PFSK-1 (cell line): ENCODE measurements at regions not wholly inside any gene's neighbourhood (a gene's known extent, or its start where the extent isn't known, plus 50 kb on each side); places are given as distances from the start of the nearest gene placed in this dataset.

Experiments used
- FOXP2 ChIP-seq: optimal IDR thresholded peaks from 2 replicates; pipeline ENCODE3; 2011; ENCODE audit warnings: borderline replicate concordance, control low read depth, inconsistent platforms; ENCODE audit not compliant: insufficient read depth; ENCODE audit errors: extremely low read length, extremely low read depth
- POLR2AphosphoS5 ChIP-seq: IDR thresholded peaks from 2 replicates; pipeline ENCODE4 v1.6.1; 2012; ENCODE audit warnings: low read depth, mild to moderate bottlenecking, control low read depth, low read length, moderate library complexity
- REST ChIP-seq, 2 experiments: IDR thresholded peaks; 2 replicates each; pipeline versions ENCODE4 v1.6.1 to v1.8.0; 2011 to 2012; ENCODE audit warnings: low read depth in 2 of 2, low read length in 2 of 2, control low read depth in 1 of 2, inconsistent platforms in 1 of 2, mild to moderate bottlenecking in 1 of 2, moderate library complexity in 1 of 2; ENCODE audit not compliant: insufficient read depth in 1 of 2
- SIN3A ChIP-seq: IDR thresholded peaks from 2 replicates; pipeline ENCODE4 v1.6.1; 2012; ENCODE audit warnings: mild to moderate bottlenecking, low read length, moderate library complexity, borderline replicate concordance; ENCODE audit not compliant: insufficient read depth
- TAF1 ChIP-seq: IDR thresholded peaks from 2 replicates; pipeline ENCODE4 v1.6.1; 2012; ENCODE audit warnings: low read length, control low read depth, borderline replicate concordance; ENCODE audit not compliant: insufficient read depth

GRCh38 chr21:25490742-25491141 lies 116.5 kb downstream of the MRPL39 start:
- TF ChIP-seq FOXP2 (no peak), POLR2AphosphoS5 (no peak), SIN3A (no peak), TAF1 (no peak), REST (IDR thresholded peaks at IDR 0.05; ENCODE audit: insufficient read depth in 1 of 2, low read depth in 2 of 2, low read length in 2 of 2) (no peak)

GRCh38 chr21:25489673-25490072 lies 117.6 kb downstream of the MRPL39 start:
- TF ChIP-seq REST (IDR thresholded peaks at IDR 0.05; ENCODE audit: insufficient read depth in 1 of 2, low read depth in 2 of 2, low read length in 2 of 2), result no peak
- TF ChIP-seq POLR2AphosphoS5, result no peak

DNA sequence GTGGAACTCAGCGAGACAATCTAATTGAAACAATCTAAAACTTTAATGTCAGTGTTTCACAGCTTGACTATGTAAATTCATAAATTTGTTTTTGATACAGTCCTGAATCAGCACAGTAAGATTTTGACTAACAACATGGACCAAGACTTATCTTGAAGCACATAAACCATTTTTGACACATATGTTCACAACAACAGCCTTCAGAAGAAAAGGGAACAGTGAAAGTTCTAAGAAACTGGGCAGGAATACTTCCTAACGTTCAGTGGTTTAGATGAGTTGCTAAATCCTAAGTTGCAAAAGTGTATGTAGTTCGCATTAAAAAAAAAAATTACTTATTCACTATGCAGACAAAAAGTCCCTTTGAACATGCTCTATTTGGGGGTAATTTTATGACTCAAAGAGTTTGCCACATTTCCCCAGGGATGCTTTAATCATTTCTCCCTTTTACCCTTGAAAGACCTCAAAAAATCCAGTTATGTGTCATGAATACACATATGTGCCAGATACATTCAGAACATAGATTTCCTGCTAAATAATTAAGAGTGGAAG lies 120.2 kb downstream of the MRPL39 start:
- TF ChIP-seq FOXP2 (no peak), REST (IDR thresholded peaks at IDR 0.05; ENCODE audit: insufficient read depth in 1 of 2, low read depth in 2 of 2, low read length in 2 of 2) (no peak), SIN3A (no peak), POLR2AphosphoS5 (no peak), TAF1 (no peak)

- no peak for TF ChIP-seq FOXP2
- TF ChIP-seq SIN3A, result no peak
- no peak for TF ChIP-seq POLR2AphosphoS5
- TF ChIP-seq REST (IDR thresholded peaks at IDR 0.05; ENCODE audit: insufficient read depth in 1 of 2, low read depth in 2 of 2, low read length in 2 of 2), result no peak
- TF ChIP-seq TAF1, result no peak
Observed at GRCh38 chr21:25485914-25486313, 121.4 kb downstream of the MRPL39 start.

DNA sequence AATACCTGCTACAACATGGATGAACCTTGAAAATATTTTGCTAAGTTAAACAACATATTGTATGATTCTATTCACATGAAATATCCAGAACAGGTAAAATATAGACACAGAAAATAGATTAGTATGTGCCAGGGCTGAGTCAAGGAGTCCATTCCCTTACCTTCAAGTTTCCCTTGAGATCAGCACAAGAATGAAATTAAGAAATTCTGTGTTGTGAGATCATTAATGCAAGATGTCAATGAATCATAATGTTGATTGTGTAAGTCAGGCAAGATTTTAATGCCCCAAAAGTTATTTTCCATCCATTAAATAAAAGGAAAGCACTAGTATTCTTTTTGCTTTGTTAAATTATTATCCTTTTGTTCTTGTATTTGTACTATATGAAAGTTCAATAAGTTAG lies 139.4 kb downstream of the MRPL39 start:
- no peak for TF ChIP-seq TAF1
- TF ChIP-seq SIN3A, result no peak
- TF ChIP-seq REST (IDR thresholded peaks at IDR 0.05; ENCODE audit: insufficient read depth in 1 of 2, low read depth in 2 of 2, low read length in 2 of 2), result no peak
- TF ChIP-seq FOXP2, result no peak
